ENCODE measurements at regions not wholly inside any gene's neighbourhood (a gene's known extent, or its start where the extent isn't known, plus 50 kb on each side); places are given as distances from the start of the nearest gene placed in this dataset.

- POLR2A ChIA-PET (ENCODE audit: unreplicated experiment) = no interaction called here
- in situ Hi-C loops (cut with MboI; ENCODE audit: low sequenced_read_pairs) = no loop called here
- CTCF ChIA-PET = interaction anchor here (0.7 to 1.0 kb wide), 2 partner anchors 80 to 117 kb away, joined by 3 to 4 read pairs; no protein-coding TSS in a partner anchor
These were observed 152.5 kb downstream of the CCDC34 start for GRCh38 chr11:27210531-27210930.

More at GRCh38 chr11:27210531-27210930, 152.5 kb downstream of the CCDC34 start:
- H3K79me1 ChIP-seq (ENCODE audit: low read depth in 1 of 2, low read length in 2 of 2) = no peaks in the 10 kb centered on the region
- H3K27ac ChIP-seq (ENCODE audit: insufficient read depth, low read length) = no peak overlapping the region
- no peak overlapping the region for H3K14ac ChIP-seq (replicated peaks; ENCODE audit: low read depth, low read length)
- peak overlapping the region; percentile 73; the same call in 1 of the 3 replicates for H2BK15ac ChIP-seq (ENCODE audit: low read depth, low read length)
- no peaks in the 10 kb centered on the region for H3K27me3 ChIP-seq (ENCODE audit: control insufficient read depth, insufficient read depth, low read length)
- no peak overlapping the region for H3K18ac ChIP-seq (ENCODE audit: low read depth, low read length)
- H2AK5ac ChIP-seq (ENCODE audit: low read depth, low read length) = peak overlapping the region; percentile 76; the same call in 1 of the 2 replicates
- H4K5ac ChIP-seq (ENCODE audit: low read depth, low read length) = no peak overlapping the region
- intact Hi-C loops (cut with micrococcal nuclease) = loop anchor here (10.0 kb wide), 1 partner anchor 74 kb away; no protein-coding TSS in a partner anchor
- dilution Hi-C loops (cut with HindIII; ENCODE audit: low sequenced_read_pairs, unreplicated experiment) = no loop called here
- no peak overlapping the region for H2AK9ac ChIP-seq (replicated peaks; ENCODE audit: low read depth, low read length, poor library complexity)
- H3K4me2 ChIP-seq (ENCODE audit: low read depth, low read length) = no peak overlapping the region
- no peaks in the 10 kb centered on the region for H3K9me3 ChIP-seq (ENCODE audit: control insufficient read depth, insufficient read depth, low read length)
- no peak overlapping the region for H3K23ac ChIP-seq (ENCODE audit: low read depth, low read length)
- H3K4me3 ChIP-seq (ENCODE audit: insufficient read depth, low read depth, low read length) = no peak overlapping the region
- no peak overlapping the region for H2AFZ ChIP-seq (replicated peaks; ENCODE audit: low read length, poor library complexity)
- no peak overlapping the region for H2BK5ac ChIP-seq (ENCODE audit: low read depth, low read length, poor library complexity, severe bottlenecking)
- H4K20me1 ChIP-seq (ENCODE audit: insufficient read depth, low read length) = no peaks in the 10 kb centered on the region
- H3K36me3 ChIP-seq (ENCODE audit: control insufficient read depth, insufficient read depth, low read length) = no peaks in the 10 kb centered on the region
- H2BK20ac ChIP-seq (ENCODE audit: low read depth, low read length) = peak overlapping the region; percentile 55
- peaks cover 8% of the 10 kb centered on the region for H3K4me1 ChIP-seq (ENCODE audit: control insufficient read depth, insufficient read depth, low read length)
- H3K4ac ChIP-seq (ENCODE audit: low read depth, low read length) = peak overlapping the region; percentile 20; the same call in 1 of the 2 replicates
- no peak overlapping the region for H3K56ac ChIP-seq (ENCODE audit: extremely low read depth, insufficient read depth, low read length)
- 0 out of 2 replicates have a peak overlapping the region, but pooled peaks have one; percentile 20 for H2BK120ac ChIP-seq (ENCODE audit: low read depth, low read length)
- WGBS, 2 experiments (ENCODE audit: extremely low coverage in 2 of 2, insufficient read length in 1 of 2) = no CpG with 5 or more reads among the region's 5 CpGs
- no peak overlapping the region for H4K8ac ChIP-seq (ENCODE audit: low read depth in 2 of 2, low read length in 2 of 2)
- 0 out of 2 replicates have a peak overlapping the region, but pooled peaks have one; percentile 8 for H4K91ac ChIP-seq (ENCODE audit: insufficient read depth, low read depth, low read length)
- no peak for TF ChIP-seq FOS (IDR thresholded peaks at IDR 0.05; ENCODE audit: low read depth, low read length)
- TF ChIP-seq, protein P1, sequence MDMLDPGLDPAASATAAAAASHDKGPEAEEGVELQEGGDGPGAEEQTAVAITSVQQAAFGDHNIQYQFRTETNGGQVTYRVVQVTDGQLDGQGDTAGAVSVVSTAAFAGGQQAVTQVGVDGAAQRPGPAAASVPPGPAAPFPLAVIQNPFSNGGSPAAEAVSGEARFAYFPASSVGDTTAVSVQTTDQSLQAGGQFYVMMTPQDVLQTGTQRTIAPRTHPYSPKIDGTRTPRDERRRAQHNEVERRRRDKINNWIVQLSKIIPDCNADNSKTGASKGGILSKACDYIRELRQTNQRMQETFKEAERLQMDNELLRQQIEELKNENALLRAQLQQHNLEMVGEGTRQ (IDR thresholded peaks at IDR 0.05; ENCODE audit: low read depth, low read length) = no peak
- TF ChIP-seq NFE2L2 (IDR thresholded peaks at IDR 0.05; ENCODE audit: low read depth, low read length) = no peak
- no peak for TF ChIP-seq BHLHE40 (IDR thresholded peaks at IDR 0.05; ENCODE audit: low read depth, low read length)
- no peak for TF ChIP-seq MXI1 (IDR thresholded peaks at IDR 0.05; ENCODE audit: borderline replicate concordance, low read depth, low read length)
- no peak for TF ChIP-seq MAFK (IDR thresholded peaks at IDR 0.05; ENCODE audit: low read depth, low read length)
- TF ChIP-seq RAD21 (IDR thresholded peaks at IDR 0.05; ENCODE audit: low read length) = no peak
- no peak for TF ChIP-seq CEBPB (IDR thresholded peaks at IDR 0.05; ENCODE audit: low read depth, low read length)
- TF ChIP-seq RFX5 (IDR thresholded peaks at IDR 0.05; ENCODE audit: low read depth, low read length) = no peak
- DNase-seq (no peak), ATAC-seq (ENCODE audit: low read depth) (no peak)
- peaks cover 7% of the 10 kb centered on the region for H3K9me1 ChIP-seq (ENCODE audit: insufficient read depth, low read length)
- BruUV-seq (replicated peaks) = no TSS peak
- no peak overlapping the region for H3K9ac ChIP-seq (ENCODE audit: low read depth, low read length)
